ENCODE measurements at regions not wholly inside any gene's neighbourhood (a gene's known extent, or its start where the extent isn't known, plus 50 kb on each side); places are given as distances from the start of the nearest gene placed in this dataset.

GRCh38 chr21:41068967-41069642, 98.9 kb upstream of the BACE2 start:
- Histone ChIP-seq H3K36me3 (ENCODE audit: low read depth) (no peaks in the 10 kb centered on the region), H3K4me3 (ENCODE audit: severe bottlenecking) (no peak overlapping the region), H3K4me1 (ENCODE audit: insufficient read depth, poor library complexity, severe bottlenecking) (no peaks in the 10 kb centered on the region), H3K9me3 (ENCODE audit: severe bottlenecking) (no peaks in the 10 kb centered on the region), H3K27ac (ENCODE audit: poor library complexity, severe bottlenecking) (no peak overlapping the region), H3K27me3 (ENCODE audit: insufficient read depth, poor library complexity, severe bottlenecking) (peaks cover 3% of the 10 kb centered on the region)
- ATAC-seq (ENCODE audit: low read depth) (peak; percentile 89), DNase-seq (ENCODE audit: low spot score) (peak; percentile 75)
- TF ChIP-seq CTCF (IDR thresholded peaks at IDR 0.05; ENCODE audit: poor library complexity, severe bottlenecking) = peak; percentile 95

- Histone ChIP-seq H3K4me1 (ENCODE audit: insufficient read depth, poor library complexity, severe bottlenecking) (no peaks in the 10 kb centered on the region), H3K4me3 (ENCODE audit: severe bottlenecking) (no peak overlapping the region), H3K27ac (ENCODE audit: poor library complexity, severe bottlenecking) (no peak overlapping the region), H3K36me3 (ENCODE audit: low read depth) (no peaks in the 10 kb centered on the region), H3K9me3 (ENCODE audit: severe bottlenecking) (no peaks in the 10 kb centered on the region), H3K27me3 (ENCODE audit: insufficient read depth, poor library complexity, severe bottlenecking) (peaks cover 3% of the 10 kb centered on the region)
- no peak for TF ChIP-seq CTCF (IDR thresholded peaks at IDR 0.05; ENCODE audit: poor library complexity, severe bottlenecking)
- ATAC-seq (ENCODE audit: low read depth) = no peak
- DNase-seq (ENCODE audit: low spot score) = no peak
These were observed 97.7 kb upstream of the BACE2 start for GRCh38 chr21:41070284-41070683.

- ATAC-seq (ENCODE audit: low read depth) (no peak), DNase-seq (ENCODE audit: low spot score) (no peak)
- Histone ChIP-seq H3K4me1 (ENCODE audit: insufficient read depth, poor library complexity, severe bottlenecking) (no peaks in the 10 kb centered on the region), H3K9me3 (ENCODE audit: severe bottlenecking) (no peaks in the 10 kb centered on the region), H3K27ac (ENCODE audit: poor library complexity, severe bottlenecking) (no peak overlapping the region), H3K36me3 (ENCODE audit: low read depth) (no peaks in the 10 kb centered on the region), H3K27me3 (ENCODE audit: insufficient read depth, poor library complexity, severe bottlenecking) (peaks cover 3% of the 10 kb centered on the region), H3K4me3 (ENCODE audit: severe bottlenecking) (no peak overlapping the region)
- no peak for TF ChIP-seq CTCF (IDR thresholded peaks at IDR 0.05; ENCODE audit: poor library complexity, severe bottlenecking)
These were observed 96.4 kb upstream of the BACE2 start for GRCh38 chr21:41071258-41072171.

GRCh38 chr21:41073558-41073957, 94.4 kb upstream of the BACE2 start:
- Histone ChIP-seq H3K27ac (ENCODE audit: poor library complexity, severe bottlenecking) (no peak overlapping the region), H3K9me3 (ENCODE audit: severe bottlenecking) (no peaks in the 10 kb centered on the region), H3K4me3 (ENCODE audit: severe bottlenecking) (no peak overlapping the region), H3K4me1 (ENCODE audit: insufficient read depth, poor library complexity, severe bottlenecking) (no peaks in the 10 kb centered on the region), H3K36me3 (ENCODE audit: low read depth) (no peaks in the 10 kb centered on the region), H3K27me3 (ENCODE audit: insufficient read depth, poor library complexity, severe bottlenecking) (peaks cover 3% of the 10 kb centered on the region)
- no peak for TF ChIP-seq CTCF (IDR thresholded peaks at IDR 0.05; ENCODE audit: poor library complexity, severe bottlenecking)
- no peak for DNase-seq (ENCODE audit: low spot score)
- ATAC-seq (ENCODE audit: low read depth) = no peak
